Neural cell (in vitro differentiated cells): ENCODE measurements at regions not wholly inside any gene's neighbourhood (a gene's known extent, or its start where the extent isn't known, plus 50 kb on each side); places are given as distances from the start of the nearest gene placed in this dataset.

Experiments used
- H2AFZ ChIP-seq: fragments of 200-600, 300-800 bp; sonication (generic), shearing (Covaris generic); 2 replicates; pipeline ENCODE4 v1.6.0; 2014; ENCODE audit warnings: low read depth, mild to moderate bottlenecking, antibody characterized with exemption, low read length, moderate library complexity
- H3F3A ChIP-seq: fragments of 200-600 bp; shearing (Covaris generic); 2 replicates; pipeline ENCODE4 v1.6.1; 2016; ENCODE audit warnings: mild to moderate bottlenecking, moderate library complexity, mixed read lengths, antibody characterized with exemption, low read length; ENCODE audit not compliant: insufficient read depth, poor library complexity, severe bottlenecking
- H3K27ac ChIP-seq: fragments of 200-600, 300-800 bp; sonication (generic), shearing (Covaris generic); 2 replicates; pipeline ENCODE4 v1.5.1; 2014; ENCODE audit warnings: mild to moderate bottlenecking, low read length, moderate library complexity
- H3K27me3 ChIP-seq: fragments of 300-800, 200-600 bp; sonication (generic), shearing (Covaris generic); 2 replicates; pipeline ENCODE4 v1.6.0; 2014; ENCODE audit warnings: mild to moderate bottlenecking, low read depth, low read length, moderate library complexity; ENCODE audit not compliant: insufficient read depth
- H3K36me3 ChIP-seq: fragments of 300-800, 200-600 bp; sonication (generic), shearing (Covaris generic); 2 replicates; pipeline ENCODE4 v1.5.1; 2014; ENCODE audit warnings: mild to moderate bottlenecking, antibody characterized with exemption, low read length, moderate library complexity; ENCODE audit not compliant: insufficient read depth
- H3K4me2 ChIP-seq: fragments of 300-800, 200-600 bp; sonication (generic), shearing (Covaris generic); 2 replicates; pipeline ENCODE4 v1.6.0; 2014; ENCODE audit warnings: mild to moderate bottlenecking, low read length
- H3K4me3 ChIP-seq: fragments of 300-800, 200-600 bp; sonication (generic), shearing (Covaris generic); 2 replicates; pipeline ENCODE4 v1.5.1; 2014; ENCODE audit warnings: mild to moderate bottlenecking, low read length, moderate library complexity
- H3K79me2 ChIP-seq: fragments of 200-600 bp; shearing (Covaris generic); replicated peaks from 2 replicates; pipeline ENCODE4 v1.6.0; 2014; ENCODE audit warnings: mild to moderate bottlenecking, low read length, moderate library complexity; ENCODE audit not compliant: insufficient read depth
- H3K9ac ChIP-seq: fragments of 300-800, 200-600 bp; sonication (generic), shearing (Covaris generic); 2 replicates; pipeline ENCODE4 v1.6.1; 2016; ENCODE audit warnings: mild to moderate bottlenecking, low read length, mixed read lengths
- H3K9me2 ChIP-seq: fragments of 200-600 bp; shearing (Covaris generic); 2 replicates; pipeline ENCODE4 v1.6.1; 2016; ENCODE audit warnings: mild to moderate bottlenecking, low read length, mixed read lengths; ENCODE audit not compliant: insufficient read depth
- H3K9me3 ChIP-seq: fragments of 200-600, 300-800 bp; sonication (generic), shearing (Covaris generic); 2 replicates; pipeline ENCODE4 v1.6.1; 2016; ENCODE audit warnings: mild to moderate bottlenecking, mixed run types, low read length, moderate library complexity, mixed read lengths
- H4K20me1 ChIP-seq: fragments of 200-600 bp; shearing (Covaris generic); 2 replicates; pipeline ENCODE4 v1.6.1; 2016; ENCODE audit warnings: mild to moderate bottlenecking, mixed run types; ENCODE audit not compliant: insufficient read depth
- CTCF ChIP-seq: fragments of 450-650 bp; IDR thresholded peaks from 2 replicates; pipeline ENCODE4 v1.5.1; 2014; ENCODE audit warnings: antibody characterized with exemption, mild to moderate bottlenecking, moderate library complexity; ENCODE audit not compliant: poor library complexity, severe bottlenecking
- EP300 ChIP-seq: fragments of 450-650 bp; conservative IDR thresholded peaks from 2 replicates; pipeline ENCODE4 v1.6.1; 2014; ENCODE audit warnings: antibody characterized with exemption, mild to moderate bottlenecking, moderate library complexity; ENCODE audit not compliant: poor library complexity, severe bottlenecking
- EZH2 ChIP-seq: fragments of 200-600, 300-800 bp; shearing (Covaris generic), sonication (generic); IDR thresholded peaks from 2 replicates; pipeline ENCODE4 v1.6.1; 2014; ENCODE audit warnings: antibody characterized with exemption, low read length, borderline replicate concordance, mild to moderate bottlenecking; ENCODE audit not compliant: insufficient read depth, poor library complexity, severe bottlenecking
- MXI1 ChIP-seq: fragments of 450-650 bp; conservative IDR thresholded peaks from 2 replicates; pipeline ENCODE4 v1.6.1; 2014; ENCODE audit warnings: antibody characterized with exemption, mild to moderate bottlenecking; ENCODE audit not compliant: poor library complexity, severe bottlenecking
- POLR2AphosphoS5 ChIP-seq: IDR thresholded peaks from 2 replicates; pipeline ENCODE4 v1.6.1; 2012
- RAD21 ChIP-seq: fragments of 450-650 bp; conservative IDR thresholded peaks from 2 replicates; pipeline ENCODE4 v1.6.1; 2014; ENCODE audit warnings: antibody characterized with exemption, mild to moderate bottlenecking, moderate library complexity
- SMC3 ChIP-seq: fragments of 450-650 bp; conservative IDR thresholded peaks from 2 replicates; pipeline ENCODE4 v1.6.1; 2014; ENCODE audit warnings: antibody characterized with exemption, mild to moderate bottlenecking, moderate library complexity; ENCODE audit not compliant: poor library complexity
- TAF1 ChIP-seq: IDR thresholded peaks from 2 replicates; pipeline ENCODE4 v1.6.1; 2012; ENCODE audit warnings: low read depth
- TF ChIP-seq, protein P1 (sequence below): IDR thresholded peaks from 2 replicates; pipeline ENCODE4 v1.6.1; 2012; ENCODE audit warnings: borderline replicate concordance

GRCh38 chr6:44056392-44057237 is 70.6 kb downstream of the MRPL14 start:
- H3K4me2 ChIP-seq = no peak overlapping the region
- no peaks in the 10 kb centered on the region for H3K9me2 ChIP-seq
- H3K27ac ChIP-seq = no peak overlapping the region
- no peaks in the 10 kb centered on the region for H3K27me3 ChIP-seq
- TF ChIP-seq EP300 = no peak
- TF ChIP-seq CTCF = no peak
- no peak for TF ChIP-seq TAF1
- TF ChIP-seq EZH2 = no peak
- TF ChIP-seq POLR2AphosphoS5 = no peak
- no peak for TF ChIP-seq SMC3
- no peak for TF ChIP-seq RAD21
- TF ChIP-seq MXI1 = no peak
- TF ChIP-seq, protein P1, sequence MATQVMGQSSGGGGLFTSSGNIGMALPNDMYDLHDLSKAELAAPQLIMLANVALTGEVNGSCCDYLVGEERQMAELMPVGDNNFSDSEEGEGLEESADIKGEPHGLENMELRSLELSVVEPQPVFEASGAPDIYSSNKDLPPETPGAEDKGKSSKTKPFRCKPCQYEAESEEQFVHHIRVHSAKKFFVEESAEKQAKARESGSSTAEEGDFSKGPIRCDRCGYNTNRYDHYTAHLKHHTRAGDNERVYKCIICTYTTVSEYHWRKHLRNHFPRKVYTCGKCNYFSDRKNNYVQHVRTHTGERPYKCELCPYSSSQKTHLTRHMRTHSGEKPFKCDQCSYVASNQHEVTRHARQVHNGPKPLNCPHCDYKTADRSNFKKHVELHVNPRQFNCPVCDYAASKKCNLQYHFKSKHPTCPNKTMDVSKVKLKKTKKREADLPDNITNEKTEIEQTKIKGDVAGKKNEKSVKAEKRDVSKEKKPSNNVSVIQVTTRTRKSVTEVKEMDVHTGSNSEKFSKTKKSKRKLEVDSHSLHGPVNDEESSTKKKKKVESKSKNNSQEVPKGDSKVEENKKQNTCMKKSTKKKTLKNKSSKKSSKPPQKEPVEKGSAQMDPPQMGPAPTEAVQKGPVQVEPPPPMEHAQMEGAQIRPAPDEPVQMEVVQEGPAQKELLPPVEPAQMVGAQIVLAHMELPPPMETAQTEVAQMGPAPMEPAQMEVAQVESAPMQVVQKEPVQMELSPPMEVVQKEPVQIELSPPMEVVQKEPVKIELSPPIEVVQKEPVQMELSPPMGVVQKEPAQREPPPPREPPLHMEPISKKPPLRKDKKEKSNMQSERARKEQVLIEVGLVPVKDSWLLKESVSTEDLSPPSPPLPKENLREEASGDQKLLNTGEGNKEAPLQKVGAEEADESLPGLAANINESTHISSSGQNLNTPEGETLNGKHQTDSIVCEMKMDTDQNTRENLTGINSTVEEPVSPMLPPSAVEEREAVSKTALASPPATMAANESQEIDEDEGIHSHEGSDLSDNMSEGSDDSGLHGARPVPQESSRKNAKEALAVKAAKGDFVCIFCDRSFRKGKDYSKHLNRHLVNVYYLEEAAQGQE = no peak
- H3K9ac ChIP-seq = no peak overlapping the region
- H4K20me1 ChIP-seq = no peaks in the 10 kb centered on the region
- no peak overlapping the region for H2AFZ ChIP-seq
- H3K9me3 ChIP-seq = no peaks in the 10 kb centered on the region
- H3K36me3 ChIP-seq = no peaks in the 10 kb centered on the region
- no peaks in the 10 kb centered on the region for H3K79me2 ChIP-seq
- H3F3A ChIP-seq = no peaks in the 10 kb centered on the region
- no peak overlapping the region for H3K4me3 ChIP-seq

GRCh38 chr6:44054721-44055559 is 72.3 kb downstream of the MRPL14 start:
- Histone ChIP-seq H3K9me3 (no peaks in the 10 kb centered on the region), H4K20me1 (no peaks in the 10 kb centered on the region), H3K4me2 (no peak overlapping the region), H3K79me2 (no peaks in the 10 kb centered on the region), H3K9me2 (no peaks in the 10 kb centered on the region), H3K27me3 (no peaks in the 10 kb centered on the region), H3F3A (no peaks in the 10 kb centered on the region), H2AFZ (no peak overlapping the region), H3K27ac (no peak overlapping the region), H3K36me3 (no peaks in the 10 kb centered on the region), H3K4me3 (no peak overlapping the region), H3K9ac (no peak overlapping the region)
- TF ChIP-seq CTCF (no peak), RAD21 (no peak), POLR2AphosphoS5 (no peak), MXI1 (no peak), EZH2 (no peak), TAF1 (no peak), SMC3 (no peak), EP300 (no peak)
- TF ChIP-seq, protein P1 = no peak
